ENCODE measurements at regions not wholly inside any gene's neighbourhood (a gene's known extent, or its start where the extent isn't known, plus 50 kb on each side); places are given as distances from the start of the nearest gene placed in this dataset.

DNA sequence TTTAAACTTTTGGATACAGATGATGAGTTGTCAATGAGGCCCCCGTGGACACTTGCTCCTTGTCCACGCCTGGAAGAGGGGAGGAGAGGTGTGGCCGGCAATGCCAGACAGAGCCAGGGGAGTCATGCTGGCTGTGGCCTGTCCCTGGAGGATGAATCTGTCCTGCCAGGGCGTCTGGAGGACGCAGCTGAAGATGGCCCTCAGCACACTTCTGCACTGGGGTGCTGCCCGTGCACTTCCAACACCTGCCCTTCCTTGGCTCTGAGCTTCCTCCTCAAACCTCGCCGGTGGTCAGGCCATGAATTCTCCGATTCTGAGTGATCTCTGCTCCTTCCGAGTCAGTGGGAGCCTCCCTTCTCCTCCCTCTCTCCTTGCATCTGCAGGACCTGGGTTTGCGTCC lies 56.4 kb downstream of the KCNF1 start:
- TF ChIP-seq POLR2A (IDR thresholded peaks at IDR 0.05; ENCODE audit: low read depth, low read length) (no peak), TAF1 (IDR thresholded peaks at IDR 0.05; ENCODE audit: low read depth, low read length) (no peak)
